Esophagus squamous epithelium (tissue), 4 donors: ENCODE measurements at regions not wholly inside any gene's neighbourhood (a gene's known extent, or its start where the extent isn't known, plus 50 kb on each side); places are given as distances from the start of the nearest gene placed in this dataset.

Source experiments
- CTCF ChIP-seq, 6 experiments: fragments of 450-650 bp in 4 of 6; fragments of 200-600 bp in 2 of 6; sonication (generic) in 2 of 6; IDR thresholded peaks; one replicate each; pipeline ENCODE4 v1.5.1; 2016 to 2019; ENCODE audit warnings: antibody characterized with exemption in 6 of 6, mild to moderate bottlenecking in 4 of 6, moderate library complexity in 4 of 6
- POLR2A ChIP-seq, 4 donors: fragments of 450-650 bp; IDR thresholded peaks; one replicate each; pipeline ENCODE4 v1.6.1; 2017; ENCODE audit warnings: antibody characterized with exemption in 4 of 4, mild to moderate bottlenecking in 4 of 4, moderate library complexity in 3 of 4

- TF ChIP-seq CTCF (IDR thresholded peaks at IDR 0.05) (no peak), POLR2A (IDR thresholded peaks at IDR 0.05) (no peak)
Observed at GRCh38 chr7:9200626-9201025, 767.2 kb downstream of the NXPH1 start.
